ENCODE measurements at regions not wholly inside any gene's neighbourhood (a gene's known extent, or its start where the extent isn't known, plus 50 kb on each side); places are given as distances from the start of the nearest gene placed in this dataset.

GRCh38 chr10:33509231-33509831 is 174.9 kb upstream of the NRP1 start:
- TF ChIP-seq REST (IDR thresholded peaks at IDR 0.05; ENCODE audit: low read depth) (no peak), TAF1 (IDR thresholded peaks at IDR 0.05; ENCODE audit: low read depth) (no peak), FOXM1 (IDR thresholded peaks at IDR 0.05; ENCODE audit: borderline replicate concordance, low read depth) (no peak), TEAD4 (IDR thresholded peaks at IDR 0.05) (no peak), EP300 (IDR thresholded peaks at IDR 0.05; ENCODE audit: borderline replicate concordance) (no peak), CEBPB (IDR thresholded peaks at IDR 0.05) (no peak)
- TF ChIP-seq, protein P1, sequence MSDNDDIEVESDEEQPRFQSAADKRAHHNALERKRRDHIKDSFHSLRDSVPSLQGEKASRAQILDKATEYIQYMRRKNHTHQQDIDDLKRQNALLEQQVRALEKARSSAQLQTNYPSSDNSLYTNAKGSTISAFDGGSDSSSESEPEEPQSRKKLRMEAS (IDR thresholded peaks at IDR 0.05): no peak
